HL-60 (cell line): ENCODE measurements at regions not wholly inside any gene's neighbourhood (a gene's known extent, or its start where the extent isn't known, plus 50 kb on each side); places are given as distances from the start of the nearest gene placed in this dataset.

ENCODE experiments used
- DNase-seq, 2 experiments: peaks; one replicate each; pipeline ENCODE4 v3.0.0-alpha.2; 2010 to 2020; ENCODE audit warnings: low read depth in 1 of 2, low spot score in 1 of 2
- H3K27ac ChIP-seq: fragments of 250-450 bp; sonication (Bioruptor Pico); replicated peaks from 2 replicates; pipeline ENCODE4 v1.5.1; 2020; ENCODE audit warnings: mild to moderate bottlenecking, moderate library complexity
- H3K27me3 ChIP-seq: fragments of 250-450 bp; sonication (Bioruptor Pico); 2 replicates; pipeline ENCODE4 v1.5.1; 2021; ENCODE audit warnings: mild to moderate bottlenecking, moderate library complexity; ENCODE audit not compliant: insufficient read depth, poor library complexity, severe bottlenecking
- H3K4me3 ChIP-seq: replicated peaks from 2 replicates; pipeline ENCODE4 v1.5.1; 2011; ENCODE audit warnings: mild to moderate bottlenecking, control low read depth, low read length; ENCODE audit not compliant: insufficient read depth
- GABPA ChIP-seq: IDR thresholded peaks from 2 replicates; pipeline ENCODE4 v1.6.1; 2012; ENCODE audit warnings: low read depth
- SPI1 ChIP-seq: IDR thresholded peaks from 2 replicates; pipeline ENCODE4 v1.6.1; 2012; ENCODE audit warnings: low read depth, mild to moderate bottlenecking, borderline replicate concordance

DNA sequence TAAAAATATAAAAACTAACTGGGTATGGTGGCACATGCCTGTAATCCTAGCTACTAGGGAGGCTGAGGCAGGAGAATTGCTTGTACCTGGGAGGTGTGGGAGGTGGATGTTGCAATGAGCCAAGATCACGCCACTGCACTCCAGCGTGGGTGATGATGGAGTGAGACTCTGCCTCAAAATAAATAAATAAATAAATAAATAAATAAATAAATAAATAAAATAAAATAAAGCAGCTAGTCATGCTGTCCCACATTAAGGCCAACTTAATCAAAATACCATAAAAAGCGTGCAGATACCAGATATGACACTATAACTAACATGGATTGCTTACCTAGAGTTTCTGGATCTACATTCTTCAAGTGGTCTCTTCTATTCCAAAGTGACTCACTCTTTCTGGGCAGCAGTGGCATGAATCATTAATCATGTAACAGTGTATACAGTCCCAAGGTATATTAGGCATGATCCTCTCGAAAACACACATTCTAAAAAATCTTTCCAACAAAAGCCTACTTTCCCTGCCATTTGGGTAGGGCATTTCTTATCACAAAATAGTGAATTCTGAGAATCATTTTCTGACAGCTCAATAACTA lies 187.1 kb downstream of the ELAVL2 start:
- no peak for DNase-seq
- Histone ChIP-seq H3K4me3 (no peak overlapping the region), H3K27me3 (no peaks in the 10 kb centered on the region), H3K27ac (no peak overlapping the region)
- TF ChIP-seq GABPA (no peak), SPI1 (no peak)
